Spleen (tissue), 7 donors: ENCODE measurements at regions not wholly inside any gene's neighbourhood (a gene's known extent, or its start where the extent isn't known, plus 50 kb on each side); places are given as distances from the start of the nearest gene placed in this dataset.

Experiments used
- POLR2A ChIP-seq, 3 donors: fragments of 450-650 bp; IDR thresholded peaks; one replicate each; pipeline ENCODE4 v1.5.1; 2017; ENCODE audit warnings: antibody characterized with exemption in 3 of 3, mild to moderate bottlenecking in 1 of 3
- TF ChIP-seq, protein P1 (sequence below), 11 experiments: fragments of 200-600 bp in 7 of 11; fragments of 450-650 bp in 4 of 11; sonication (generic) in 4 of 11; IDR thresholded peaks in 8 of 11; conservative IDR thresholded peaks in 3 of 11; 1 replicate in 7 of 11; 2 replicates in 4 of 11; pipeline versions ENCODE4 v1.4.0 to v1.8.0; 2016 to 2021; ENCODE audit warnings: antibody characterized with exemption in 11 of 11, inconsistent platforms in 4 of 11, mild to moderate bottlenecking in 1 of 11
- donor health status: DM: no; HTN: no; CAD: no; lungs with moderate emphysema.
- donor health status: DM: no; HTN: no; CAD: no.
- donor health status: DM: no; HTN: no; CAD: no.

DNA sequence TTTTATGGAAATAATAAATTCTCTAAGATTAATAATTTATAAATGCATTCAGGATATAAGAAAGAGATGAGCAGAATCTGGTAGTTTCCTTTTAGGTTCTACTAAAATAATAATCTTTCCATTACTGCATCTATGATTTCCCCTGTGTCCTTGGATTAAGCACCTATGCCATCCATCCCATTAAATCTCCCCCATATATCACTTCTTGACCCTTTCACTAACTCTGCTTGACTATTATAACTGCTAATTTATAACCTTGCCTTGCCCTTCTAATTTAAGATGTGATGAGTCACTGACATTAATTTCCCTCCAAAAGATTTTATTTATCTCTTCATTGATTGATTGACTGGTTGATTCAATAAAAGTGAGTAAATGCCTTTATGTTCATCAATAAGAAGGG lies 348.3 kb upstream of the LRATD1 start:
- TF ChIP-seq, protein P1, sequence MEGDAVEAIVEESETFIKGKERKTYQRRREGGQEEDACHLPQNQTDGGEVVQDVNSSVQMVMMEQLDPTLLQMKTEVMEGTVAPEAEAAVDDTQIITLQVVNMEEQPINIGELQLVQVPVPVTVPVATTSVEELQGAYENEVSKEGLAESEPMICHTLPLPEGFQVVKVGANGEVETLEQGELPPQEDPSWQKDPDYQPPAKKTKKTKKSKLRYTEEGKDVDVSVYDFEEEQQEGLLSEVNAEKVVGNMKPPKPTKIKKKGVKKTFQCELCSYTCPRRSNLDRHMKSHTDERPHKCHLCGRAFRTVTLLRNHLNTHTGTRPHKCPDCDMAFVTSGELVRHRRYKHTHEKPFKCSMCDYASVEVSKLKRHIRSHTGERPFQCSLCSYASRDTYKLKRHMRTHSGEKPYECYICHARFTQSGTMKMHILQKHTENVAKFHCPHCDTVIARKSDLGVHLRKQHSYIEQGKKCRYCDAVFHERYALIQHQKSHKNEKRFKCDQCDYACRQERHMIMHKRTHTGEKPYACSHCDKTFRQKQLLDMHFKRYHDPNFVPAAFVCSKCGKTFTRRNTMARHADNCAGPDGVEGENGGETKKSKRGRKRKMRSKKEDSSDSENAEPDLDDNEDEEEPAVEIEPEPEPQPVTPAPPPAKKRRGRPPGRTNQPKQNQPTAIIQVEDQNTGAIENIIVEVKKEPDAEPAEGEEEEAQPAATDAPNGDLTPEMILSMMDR (IDR thresholded peaks at IDR 0.05 in 8 of 11, conservative IDR thresholded peaks at IDR 0.05 in 3 of 11) = no peak
- TF ChIP-seq POLR2A (IDR thresholded peaks at IDR 0.05) = no peak
